IMR-90 (cell line): ENCODE measurements at regions not wholly inside any gene's neighbourhood (a gene's known extent, or its start where the extent isn't known, plus 50 kb on each side); places are given as distances from the start of the nearest gene placed in this dataset.

ENCODE experiments used
- ATAC-seq: fragments of 200-7000 bp; cut with Tn5 transposase; 2 replicates; pipeline ENCODE4 v1.9.1; 2020; ENCODE audit warnings: low read depth, mild to moderate bottlenecking, moderate library complexity
- BruUV-seq: library from RNA; stranded (reverse); fragments of 400-500 nt; replicated peaks from 2 replicates; lab custom pipeline; 2021; lab: Mats Ljungman, UMichigan
- CTCF ChIA-PET: fragments of 300-600 bp; formaldehyde crosslinking; extraction: SDS; loops from one replicate; lab custom pipeline; 2021; ENCODE audit warnings: antibody characterized with exemption; lab: Yijun Ruan, JAX
- POLR2A ChIA-PET: fragments of 300-600 bp; sonication (Branson Sonifier 250); formaldehyde crosslinking; loops from one replicate; lab custom pipeline; 2022; ENCODE audit warnings: antibody characterized with exemption; ENCODE audit not compliant: unreplicated experiment; lab: Charles Lee
- DNase-seq: peaks from one replicate; pipeline ENCODE4 v3.0.0; 2013
- H2AFZ ChIP-seq: replicated peaks from 2 replicates; pipeline ENCODE3; 2013; ENCODE audit warnings: low read length, mild to moderate bottlenecking; ENCODE audit not compliant: poor library complexity
- H2AK5ac ChIP-seq: 2 replicates; pipeline ENCODE4 v1.6.1; 2013; ENCODE audit warnings: low read depth, low read length, inconsistent platforms
- H2AK9ac ChIP-seq: replicated peaks from 2 replicates; pipeline ENCODE3; 2013; ENCODE audit warnings: mild to moderate bottlenecking, low read depth, low read length, moderate library complexity; ENCODE audit not compliant: poor library complexity
- H2BK120ac ChIP-seq: 2 replicates; pipeline ENCODE4 v1.6.1; 2013; ENCODE audit warnings: low read depth, low read length, inconsistent platforms
- H2BK15ac ChIP-seq: 3 replicates; pipeline ENCODE4 v1.6.1; 2013; ENCODE audit warnings: low read depth, low read length, inconsistent platforms
- H2BK20ac ChIP-seq: 2 replicates; pipeline ENCODE4 v1.6.1; 2013; ENCODE audit warnings: low read depth, mild to moderate bottlenecking, inconsistent platforms, low read length, moderate library complexity
- H2BK5ac ChIP-seq: 2 replicates; pipeline ENCODE4 v1.6.1; 2013; ENCODE audit warnings: mild to moderate bottlenecking, low read depth, low read length, inconsistent platforms; ENCODE audit not compliant: poor library complexity, severe bottlenecking
- H3K14ac ChIP-seq: replicated peaks from 2 replicates; pipeline ENCODE4 v1.6.1; 2013; ENCODE audit warnings: low read depth, low read length, inconsistent platforms
- H3K18ac ChIP-seq: 2 replicates; pipeline ENCODE4 v1.6.1; 2013; ENCODE audit warnings: low read depth, low read length, control low read depth
- H3K23ac ChIP-seq: 2 replicates; pipeline ENCODE4 v1.6.1; 2013; ENCODE audit warnings: low read depth, low read length, inconsistent platforms
- H3K27ac ChIP-seq: 2 replicates; pipeline ENCODE4 v1.5.1; 2013; ENCODE audit warnings: mild to moderate bottlenecking, control low read depth, low read length; ENCODE audit not compliant: insufficient read depth
- H3K27me3 ChIP-seq: 2 replicates; pipeline ENCODE4 v1.6.1; 2013; ENCODE audit warnings: low read length; ENCODE audit not compliant: control insufficient read depth, insufficient read depth
- H3K36me3 ChIP-seq: 2 replicates; pipeline ENCODE4 v1.6.1; 2013; ENCODE audit warnings: low read length, mixed read lengths; ENCODE audit not compliant: control insufficient read depth, insufficient read depth
- H3K4ac ChIP-seq: 2 replicates; pipeline ENCODE4 v1.6.1; 2013; ENCODE audit warnings: low read depth, low read length, inconsistent platforms
- H3K4me1 ChIP-seq: 2 replicates; pipeline ENCODE4 v1.6.1; 2013; ENCODE audit warnings: low read length, mixed read lengths; ENCODE audit not compliant: control insufficient read depth, insufficient read depth
- H3K4me2 ChIP-seq: 2 replicates; pipeline ENCODE4 v1.6.1; 2013; ENCODE audit warnings: low read depth, mild to moderate bottlenecking, control low read depth, low read length, moderate library complexity
- H3K4me3 ChIP-seq: 2 replicates; pipeline ENCODE4 v1.5.1; 2013; ENCODE audit warnings: low read depth, mild to moderate bottlenecking, control low read depth, low read length, moderate library complexity; ENCODE audit not compliant: insufficient read depth
- H3K56ac ChIP-seq: 2 replicates; pipeline ENCODE4 v1.6.1; 2013; ENCODE audit warnings: low read length, inconsistent platforms; ENCODE audit not compliant: insufficient read depth; ENCODE audit errors: extremely low read depth
- H3K79me1 ChIP-seq, 2 experiments: 2 replicates each; pipeline ENCODE4 v1.6.1; 2013; ENCODE audit warnings: low read length in 2 of 2, inconsistent platforms in 1 of 2, low read depth in 1 of 2
- H3K9ac ChIP-seq: 2 replicates; pipeline ENCODE4 v1.6.1; 2013; ENCODE audit warnings: low read depth, low read length, control low read depth
- H3K9me1 ChIP-seq: 2 replicates; pipeline ENCODE4 v1.6.1; 2013; ENCODE audit warnings: low read length, inconsistent platforms; ENCODE audit not compliant: insufficient read depth
- H3K9me3 ChIP-seq: 2 replicates; pipeline ENCODE4 v1.6.1; 2013; ENCODE audit warnings: low read length; ENCODE audit not compliant: control insufficient read depth, insufficient read depth
- H4K20me1 ChIP-seq: 2 replicates; pipeline ENCODE4 v1.6.1; 2013; ENCODE audit warnings: low read length, inconsistent platforms; ENCODE audit not compliant: insufficient read depth
- H4K5ac ChIP-seq: 2 replicates; pipeline ENCODE4 v1.6.1; 2013; ENCODE audit warnings: mild to moderate bottlenecking, low read depth, low read length, control low read depth
- H4K8ac ChIP-seq, 2 experiments: 2 replicates each; pipeline ENCODE4 v1.6.1; 2013; ENCODE audit warnings: low read depth in 2 of 2, low read length in 2 of 2, control low read depth in 1 of 2, inconsistent platforms in 1 of 2
- H4K91ac ChIP-seq: 2 replicates; pipeline ENCODE4 v1.6.1; 2013; ENCODE audit warnings: low read depth, low read length, inconsistent platforms; ENCODE audit not compliant: insufficient read depth
- BHLHE40 ChIP-seq: fragments of 150-350 bp; IDR thresholded peaks from 2 replicates; pipeline ENCODE4 v1.6.1; 2016; ENCODE audit warnings: mild to moderate bottlenecking, low read depth, low read length
- CEBPB ChIP-seq: IDR thresholded peaks from 2 replicates; pipeline ENCODE4 v1.6.1; 2012; ENCODE audit warnings: low read depth, low read length, improper control_type of control experiment
- CHD1 ChIP-seq: IDR thresholded peaks from 2 replicates; pipeline ENCODE4 v1.6.1; 2012; ENCODE audit warnings: low read depth, low read length, improper control_type of control experiment
- CTCF ChIP-seq: conservative IDR thresholded peaks from 2 replicates; pipeline ENCODE4 v1.5.1; 2012; ENCODE audit warnings: mild to moderate bottlenecking, low read depth, low read length, improper control_type of control experiment
- ELK1 ChIP-seq: fragments of 150-350 bp; IDR thresholded peaks from 2 replicates; pipeline ENCODE4 v1.6.1; 2016; ENCODE audit warnings: low read depth, mild to moderate bottlenecking, low read length, moderate library complexity, borderline replicate concordance
- FOS ChIP-seq: fragments of 150-350 bp; IDR thresholded peaks from 2 replicates; pipeline ENCODE4 v1.6.1; 2016; ENCODE audit warnings: low read depth, low read length
- MAFK ChIP-seq: IDR thresholded peaks from 2 replicates; pipeline ENCODE4 v1.6.1; 2012; ENCODE audit warnings: low read depth, low read length, improper control_type of control experiment
- MAZ ChIP-seq: IDR thresholded peaks from 2 replicates; pipeline ENCODE4 v1.6.1; 2012; ENCODE audit warnings: low read depth, mild to moderate bottlenecking, low read length, improper control_type of control experiment, moderate library complexity, borderline replicate concordance
- MXI1 ChIP-seq: IDR thresholded peaks from 2 replicates; pipeline ENCODE4 v1.6.1; 2012; ENCODE audit warnings: low read depth, mild to moderate bottlenecking, low read length, moderate library complexity, borderline replicate concordance
- NFE2L2 ChIP-seq: fragments of 150-350 bp; IDR thresholded peaks from 2 replicates; pipeline ENCODE4 v1.6.1; 2016; ENCODE audit warnings: low read depth, mild to moderate bottlenecking, low read length
- POLR2A ChIP-seq: IDR thresholded peaks from 2 replicates; pipeline ENCODE4 v1.6.1; 2012; ENCODE audit warnings: mild to moderate bottlenecking, low read depth, low read length
- RCOR1 ChIP-seq: IDR thresholded peaks from 2 replicates; pipeline ENCODE4 v1.6.1; 2012; ENCODE audit warnings: mild to moderate bottlenecking, low read length, improper control_type of control experiment; ENCODE audit not compliant: insufficient replicate concordance
- SMC3 ChIP-seq: fragments of 150-350 bp; IDR thresholded peaks from 2 replicates; pipeline ENCODE4 v1.6.1; 2016; ENCODE audit warnings: low read depth, mild to moderate bottlenecking, antibody characterized with exemption, low read length, moderate library complexity
- USF2 ChIP-seq: fragments of 150-350 bp; IDR thresholded peaks from 2 replicates; pipeline ENCODE4 v1.6.1; 2017; ENCODE audit warnings: mild to moderate bottlenecking, antibody characterized with exemption, low read length, low read depth
- WGBS, 2 experiments: methylation state at CpG; one replicate each; pipeline versions ENCODE4 v1.1.5 to v1.1.7; 2013; ENCODE audit warnings: missing lambda C conversion rate in 2 of 2; ENCODE audit not compliant: insufficient read length in 1 of 2; ENCODE audit errors: extremely low coverage in 2 of 2; 5-methylcytosine and 5-hydroxymethylcytosine counted together
- dilution Hi-C: fragments of 300-500 bp; cut with HindIII; formaldehyde crosslinking; loops from one replicate; pipeline ENCODE4 v1.14.3; 2018; ENCODE audit warnings: low sequenced_read_pairs; ENCODE audit not compliant: unreplicated experiment
- in situ Hi-C: fragments of 300-500 bp; cut with MboI; formaldehyde crosslinking; loops from 3 replicates; pipeline ENCODE4 v1.14.3; 2019; ENCODE audit warnings: low sequenced_read_pairs, inconsistent platforms, mixed read lengths
- intact Hi-C: fragments of 100-400 bp; cut with micrococcal nuclease; formaldehyde crosslinking; loops from 2 replicates; pipeline ENCODE4 v1.10.0; 2022

GRCh38 chr6:130598021-130598989, 228.9 kb upstream of the SMLR1 start:
- Histone ChIP-seq H2BK15ac (no peak overlapping the region), H3K4me2 (no peak overlapping the region), H2AFZ (no peak overlapping the region), H4K20me1 (no peaks in the 10 kb centered on the region), H4K5ac (no peak overlapping the region; the same call in 1 of the 2 replicates), H3K4ac (peak overlapping the region; percentile 38; the same call in 1 of the 2 replicates), H3K4me1 (peaks cover 9% of the 10 kb centered on the region), H4K8ac (peak overlapping the region in 1 of 2 experiments; percentile 5; a peak in 1 of 4 replicates), H2BK5ac (no peak overlapping the region), H3K36me3 (no peaks in the 10 kb centered on the region), H3K14ac (peak overlapping the region; percentile 40), H3K9me3 (no peaks in the 10 kb centered on the region), H3K23ac (no peak overlapping the region), H2AK9ac (no peak overlapping the region), H3K27ac (no peak overlapping the region), H2BK20ac (peak overlapping the region; percentile 88; the same call in 1 of the 2 replicates), H3K56ac (no peak overlapping the region), H3K9ac (no peak overlapping the region), H3K4me3 (no peak overlapping the region), H3K79me1 (no peaks in the 10 kb centered on the region), H2BK120ac (peak overlapping the region; percentile 76; the same call in 1 of the 2 replicates), H3K9me1 (peaks cover 4% of the 10 kb centered on the region), H4K91ac (no peak overlapping the region), H3K27me3 (no peaks in the 10 kb centered on the region), H3K18ac (peak overlapping the region; percentile 37; the same call in 1 of the 2 replicates), H2AK5ac (peak overlapping the region; percentile 56; the same call in 1 of the 2 replicates)
- dilution Hi-C loops: no loop called here
- ChIA-PET POLR2A (no interaction called here), CTCF (interaction anchor here (1.4 kb wide), 1 partner anchor 10 kb away, joined by 4 read pairs; no protein-coding TSS in a partner anchor)
- ATAC-seq (no peak), DNase-seq (no peak)
- TF ChIP-seq MXI1: no peak
- TF ChIP-seq ELK1: no peak
- no peak for TF ChIP-seq SMC3
- TF ChIP-seq USF2: no peak
- TF ChIP-seq FOS: no peak
- no peak for TF ChIP-seq MAFK
- TF ChIP-seq RCOR1: no peak
- no peak for TF ChIP-seq NFE2L2
- TF ChIP-seq CEBPB: no peak
- no peak for TF ChIP-seq MAZ
- TF ChIP-seq CHD1: no peak
- TF ChIP-seq CTCF: no peak
- TF ChIP-seq POLR2A: no peak
- TF ChIP-seq BHLHE40: no peak
- no CpG with 5 or more reads among the region's 2 CpGs for WGBS, 2 experiments
- in situ Hi-C loops: no loop called here
- BruUV-seq: no TSS peak
- intact Hi-C loops: no loop called here
